GM19372 (cell line): ENCODE measurements at regions not wholly inside any gene's neighbourhood (a gene's known extent, or its start where the extent isn't known, plus 50 kb on each side); places are given as distances from the start of the nearest gene placed in this dataset.

Experiments used
- ATAC-seq: cut with Tn5 transposase; IDR thresholded peaks from one replicate; pipeline ENCODE4 v1.9.1; 2021; ENCODE audit warnings: mild to moderate bottlenecking, low read depth, moderate library complexity; ENCODE audit not compliant: unreplicated experiment

GRCh38 chr7:3250725-3251124 is 50.3 kb upstream of the SDK1 start:
- no peak for ATAC-seq
